Endothelial cell of umbilical vein (primary cell): ENCODE measurements at regions not wholly inside any gene's neighbourhood (a gene's known extent, or its start where the extent isn't known, plus 50 kb on each side); places are given as distances from the start of the nearest gene placed in this dataset.

Experiments used
- BruUV-seq: library from RNA; stranded (reverse); fragments of 400-500 nt; replicated peaks from 2 replicates; lab custom pipeline; 2021; lab: Mats Ljungman, UMichigan
- CTCF ChIA-PET: fragments of 300-600, 350-600 bp; sonication (Branson Sonifier 250); formaldehyde crosslinking; loops from one replicate; lab custom pipeline; 2021; ENCODE audit warnings: antibody characterized with exemption, inconsistent platforms; lab: Charles Lee
- POLR2A ChIA-PET: fragments of 300-600, 350-600 bp; sonication (Branson Sonifier 250); formaldehyde crosslinking; loops from one replicate; lab custom pipeline; 2021; ENCODE audit warnings: antibody characterized with exemption, inconsistent platforms; lab: Charles Lee
- DNase-seq: peaks from one replicate; pipeline ENCODE4 v3.0.0-alpha.2; 2011; ENCODE audit warnings: low read depth, low spot score
- FAIRE-seq: peaks from 2 replicates; lab custom pipeline; 2011; peaks lifted over from hg19 to GRCh38; lab: Jason Lieb, UNC
- H2AFZ ChIP-seq: 2 replicates; pipeline ENCODE4 v1.6.0; 2012; ENCODE audit warnings: low read depth, low read length, control low read depth, inconsistent platforms
- H3K27ac ChIP-seq: 2 replicates; pipeline ENCODE4 v1.5.1; 2011; ENCODE audit warnings: low read depth, mild to moderate bottlenecking, control low read depth, low read length, moderate library complexity; ENCODE audit not compliant: insufficient read depth
- H3K27me3 ChIP-seq, 2 experiments: 2 replicates each; pipeline versions ENCODE4 v1.6.0 to v1.6.1; 2011; ENCODE audit warnings: low read length in 2 of 2, mixed read lengths in 1 of 2; ENCODE audit not compliant: control insufficient read depth in 2 of 2, insufficient read depth in 2 of 2
- H3K36me3 ChIP-seq, 2 experiments: 2 replicates in 1 of 2; 3 replicates in 1 of 2; pipeline ENCODE4 v1.5.1; 2011; ENCODE audit warnings: low read length in 2 of 2, mild to moderate bottlenecking in 1 of 2, moderate library complexity in 1 of 2; ENCODE audit not compliant: control insufficient read depth in 2 of 2, insufficient read depth in 2 of 2; ENCODE audit errors: extremely low read depth in 1 of 2
- H3K4me1 ChIP-seq: 3 replicates; pipeline ENCODE4 v1.5.1; 2011; ENCODE audit warnings: mild to moderate bottlenecking, low read length; ENCODE audit not compliant: control insufficient read depth, insufficient read depth; ENCODE audit errors: extremely low read depth
- H3K4me2 ChIP-seq: 2 replicates; pipeline ENCODE4 v1.6.1; 2011; ENCODE audit warnings: low read length, control low read depth, mixed read lengths; ENCODE audit not compliant: insufficient read depth
- H3K4me3 ChIP-seq, 3 experiments: fragments of 200-600 bp in 1 of 3; sonication (generic), shearing (Covaris generic) in 1 of 3; replicated peaks in 1 of 3; 2 replicates each; pipeline ENCODE4 v1.5.1; 2011 to 2016; ENCODE audit warnings: control low read depth in 3 of 3, low read length in 3 of 3, mild to moderate bottlenecking in 2 of 3, inconsistent platforms in 1 of 3, low read depth in 1 of 3, moderate library complexity in 1 of 3; ENCODE audit not compliant: insufficient read depth in 1 of 3
- H3K79me2 ChIP-seq: 2 replicates; pipeline ENCODE4 v1.6.0; 2012; ENCODE audit warnings: low read length, inconsistent platforms; ENCODE audit not compliant: control insufficient read depth, insufficient read depth
- H3K9ac ChIP-seq: replicated peaks from 2 replicates; pipeline ENCODE3; 2011; ENCODE audit warnings: low read length, control low read depth; ENCODE audit not compliant: insufficient read depth; ENCODE audit errors: extremely low read depth
- H3K9me1 ChIP-seq: replicated peaks from 3 replicates; pipeline ENCODE4 v1.6.0; 2011; ENCODE audit warnings: mild to moderate bottlenecking, low read length; ENCODE audit not compliant: control insufficient read depth, insufficient read depth; ENCODE audit errors: extremely low read depth
- H3K9me3 ChIP-seq: replicated peaks from 2 replicates; pipeline ENCODE4 v1.5.1; 2012; ENCODE audit warnings: low read length, inconsistent platforms; ENCODE audit not compliant: control insufficient read depth, insufficient read depth
- H4K20me1 ChIP-seq: replicated peaks from 2 replicates; pipeline ENCODE3; 2011; ENCODE audit warnings: mild to moderate bottlenecking, low read length; ENCODE audit not compliant: control insufficient read depth, insufficient read depth; ENCODE audit errors: extremely low read depth
- CTCF ChIP-seq, 2 donors: IDR thresholded peaks; 1 replicate in 1 of 2; 2 replicates in 1 of 2; pipeline ENCODE4 v1.5.1; 2011; ENCODE audit warnings: low read length in 2 of 2, mild to moderate bottlenecking in 2 of 2, moderate library complexity in 2 of 2, control low read depth in 1 of 2, inconsistent platforms in 1 of 2, low read depth in 1 of 2; ENCODE audit not compliant: insufficient read depth in 1 of 2; ENCODE audit errors: extremely low read depth in 1 of 2
- EZH2 ChIP-seq: IDR thresholded peaks from 2 replicates; pipeline ENCODE4 v1.6.1; 2012; ENCODE audit warnings: borderline replicate concordance, low read depth, mild to moderate bottlenecking, moderate library complexity, low read length, inconsistent platforms; ENCODE audit not compliant: severe bottlenecking
- FOS ChIP-seq: IDR thresholded peaks from 2 replicates; pipeline ENCODE4 v1.6.1; 2011; ENCODE audit warnings: mild to moderate bottlenecking, low read length, moderate library complexity, borderline replicate concordance; ENCODE audit not compliant: insufficient read depth
- GATA2 ChIP-seq: IDR thresholded peaks from 2 replicates; pipeline ENCODE4 v1.7.0; 2011; ENCODE audit warnings: low read depth, mild to moderate bottlenecking, moderate library complexity, mixed read lengths, low read length; ENCODE audit not compliant: insufficient read length, insufficient read depth
- JUN ChIP-seq: IDR thresholded peaks from 2 replicates; pipeline ENCODE4 v1.6.1; 2011; ENCODE audit warnings: borderline replicate concordance, low read depth; ENCODE audit not compliant: insufficient read length, insufficient read depth
- MYC ChIP-seq: IDR thresholded peaks from one replicate; pipeline ENCODE4 v1.6.1; 2011; ENCODE audit warnings: mild to moderate bottlenecking, low read depth, low read length
- POLR2A ChIP-seq: IDR thresholded peaks from 2 replicates; pipeline ENCODE4 v1.6.1; 2012; ENCODE audit warnings: low read depth, mild to moderate bottlenecking, control low read depth, low read length
- POLR2AphosphoS5 ChIP-seq: IDR thresholded peaks from 2 replicates; pipeline ENCODE4 v1.6.1; 2012; ENCODE audit warnings: low read depth, mild to moderate bottlenecking, control low read depth, low read length, moderate library complexity; ENCODE audit not compliant: insufficient read depth
- dilution Hi-C: fragments of 300-500 bp; cut with MboI; formaldehyde crosslinking; loops from one replicate; pipeline ENCODE4 v1.15.0; 2019; ENCODE audit warnings: low sequenced_read_pairs; ENCODE audit not compliant: extremely low pct_ligation_motif_present
- intact Hi-C: fragments of 100-400 bp; cut with micrococcal nuclease; formaldehyde crosslinking; loops from one replicate; pipeline ENCODE4 v1.10.0; 2022

GRCh38 chr22:48927591-48927990 lies 900.1 kb downstream of the BRD1 start:
- Histone ChIP-seq H3K4me3 (no peak overlapping the region), H3K27me3 (no peaks in the 10 kb centered on the region), H4K20me1 (no peaks in the 10 kb centered on the region), H3K9ac (no peak overlapping the region), H3K36me3 (no peaks in the 10 kb centered on the region), H2AFZ (no peak overlapping the region), H3K4me2 (no peak overlapping the region), H3K79me2 (no peaks in the 10 kb centered on the region), H3K4me1 (no peaks in the 10 kb centered on the region), H3K27ac (no peak overlapping the region), H3K9me3 (no peaks in the 10 kb centered on the region), H3K9me1 (no peaks in the 10 kb centered on the region)
- intact Hi-C loops (no loop called here), dilution Hi-C loops (no loop called here)
- BruUV-seq = no TSS peak
- DNase-seq = no peak
- ChIA-PET POLR2A (no interaction called here), CTCF (no interaction called here)
- TF ChIP-seq EZH2 (no peak), POLR2A (no peak), CTCF (IDR thresholded peaks at IDR 0.05; ENCODE audit: extremely low read depth in 1 of 2, insufficient read depth in 1 of 2, low read depth in 1 of 2, low read length in 2 of 2) (no peak), JUN (no peak), GATA2 (no peak), MYC (no peak), FOS (no peak)
- no peak for FAIRE-seq

- Histone ChIP-seq H3K4me3 (no peak overlapping the region), H3K27ac (no peak overlapping the region), H3K9me1 (no peaks in the 10 kb centered on the region), H3K9ac (no peak overlapping the region), H3K4me2 (no peak overlapping the region), H3K4me1 (no peaks in the 10 kb centered on the region), H3K79me2 (no peaks in the 10 kb centered on the region), H3K36me3 (no peaks in the 10 kb centered on the region), H3K9me3 (no peaks in the 10 kb centered on the region), H2AFZ (no peak overlapping the region), H4K20me1 (no peaks in the 10 kb centered on the region), H3K27me3 (no peaks in the 10 kb centered on the region)
- POLR2A ChIA-PET = no interaction called here
- CTCF ChIA-PET = no interaction called here
- dilution Hi-C loops = no loop called here
- BruUV-seq = no TSS peak
- FAIRE-seq (no peak), DNase-seq (no peak)
- TF ChIP-seq POLR2AphosphoS5 = no peak
- no peak for TF ChIP-seq JUN
- no peak for TF ChIP-seq POLR2A
- intact Hi-C loops = no loop called here
These were observed 901.0 kb downstream of the BRD1 start for GRCh38 chr22:48926643-48927042.
